IPS DF 6.9 (cell line): ENCODE measurements at regions not wholly inside any gene's neighbourhood (a gene's known extent, or its start where the extent isn't known, plus 50 kb on each side); places are given as distances from the start of the nearest gene placed in this dataset.

Experiments used
- DNase-seq: peaks from one replicate; pipeline ENCODE4 v3.0.0-alpha.2; 2013; ENCODE audit warnings: low read depth, low spot score
- H3K27ac ChIP-seq: one replicate; pipeline ENCODE4 v1.5.1; 2013; ENCODE audit warnings: low read length, control low read depth
- H3K27me3 ChIP-seq: 2 replicates; pipeline ENCODE4 v1.6.1; 2013; ENCODE audit warnings: mild to moderate bottlenecking, low read length; ENCODE audit not compliant: control insufficient read depth, insufficient read depth
- H3K36me3 ChIP-seq: 2 replicates; pipeline ENCODE4 v1.6.1; 2013; ENCODE audit warnings: low read length; ENCODE audit not compliant: control insufficient read depth, insufficient read depth
- H3K4me1 ChIP-seq: 2 replicates; pipeline ENCODE4 v1.6.1; 2013; ENCODE audit warnings: low read length; ENCODE audit not compliant: control insufficient read depth, insufficient read depth
- H3K4me3 ChIP-seq: 2 replicates; pipeline ENCODE4 v1.5.1; 2013; ENCODE audit warnings: mild to moderate bottlenecking, low read length
- H3K9me3 ChIP-seq: 2 replicates; pipeline ENCODE4 v1.6.1; 2013; ENCODE audit warnings: low read length, inconsistent platforms; ENCODE audit not compliant: control insufficient read depth, insufficient read depth
- WGBS: extraction: QIAGEN DNeasy Blood & Tissue Kit; methylation state at CpG from one replicate; pipeline ENCODE4 v1.1.7; 2013; ENCODE audit warnings: mixed read lengths, missing lambda C conversion rate; ENCODE audit not compliant: insufficient read length, insufficient coverage; 5-methylcytosine and 5-hydroxymethylcytosine counted together

GRCh38 chr14:55891692-55892091 lies 226.5 kb upstream of the PELI2 start:
- DNase-seq = no peak
- Histone ChIP-seq H3K4me3 (no peak overlapping the region), H3K36me3 (no peaks in the 10 kb centered on the region), H3K4me1 (no peaks in the 10 kb centered on the region; the same call in none of the 2 replicates), H3K27ac (no peak overlapping the region), H3K27me3 (no peaks in the 10 kb centered on the region), H3K9me3 (no peaks in the 10 kb centered on the region)
- no CpG with 5 or more reads among the region's 6 CpGs for WGBS

- H3K4me3 ChIP-seq = no peak overlapping the region
- no peaks in the 10 kb centered on the region for H3K9me3 ChIP-seq
- no peaks in the 10 kb centered on the region for H3K36me3 ChIP-seq
- no peak overlapping the region for H3K27ac ChIP-seq
- H3K4me1 ChIP-seq = no peaks in the 10 kb centered on the region; the same call in none of the 2 replicates
- DNase-seq = no peak
- no CpG with 5 or more reads among the region's 4 CpGs for WGBS
- H3K27me3 ChIP-seq = no peaks in the 10 kb centered on the region
Measured at GRCh38 chr14:55892906-55893305, 225.3 kb upstream of the PELI2 start.

- Histone ChIP-seq H3K9me3 (no peaks in the 10 kb centered on the region), H3K27ac (no peak overlapping the region), H3K36me3 (no peaks in the 10 kb centered on the region), H3K4me1 (no peaks in the 10 kb centered on the region; the same call in none of the 2 replicates), H3K27me3 (no peaks in the 10 kb centered on the region), H3K4me3 (no peak overlapping the region)
- DNase-seq = no peak
- WGBS = no CpG with 5 or more reads among the region's 5 CpGs
Measured at GRCh38 chr14:55893705-55894104, 224.5 kb upstream of the PELI2 start.

- DNase-seq = no peak
- no peak overlapping the region for H3K4me3 ChIP-seq
- no peaks in the 10 kb centered on the region; the same call in none of the 2 replicates for H3K4me1 ChIP-seq
- H3K9me3 ChIP-seq = no peaks in the 10 kb centered on the region
- no peak overlapping the region for H3K27ac ChIP-seq
- no peaks in the 10 kb centered on the region for H3K27me3 ChIP-seq
- no peaks in the 10 kb centered on the region for H3K36me3 ChIP-seq
- WGBS = no CpG with 5 or more reads among the region's 1 CpG
Measured at GRCh38 chr14:55897031-55897430, 221.2 kb upstream of the PELI2 start.

GRCh38 chr14:55898938-55899337 lies 219.3 kb upstream of the PELI2 start:
- Histone ChIP-seq H3K4me1 (no peaks in the 10 kb centered on the region; the same call in 1 of the 2 replicates), H3K27ac (no peak overlapping the region), H3K4me3 (no peak overlapping the region), H3K9me3 (no peaks in the 10 kb centered on the region), H3K36me3 (no peaks in the 10 kb centered on the region), H3K27me3 (no peaks in the 10 kb centered on the region)
- WGBS = no CpG with 5 or more reads among the region's 1 CpG
- DNase-seq = no peak

- Histone ChIP-seq H3K27ac (no peak overlapping the region), H3K27me3 (no peaks in the 10 kb centered on the region), H3K4me1 (no peaks in the 10 kb centered on the region; the same call in 1 of the 2 replicates), H3K9me3 (no peaks in the 10 kb centered on the region), H3K4me3 (no peak overlapping the region), H3K36me3 (no peaks in the 10 kb centered on the region)
- no peak for DNase-seq
- WGBS = no CpG with 5 or more reads among the region's 4 CpGs
Measured at GRCh38 chr14:55899531-55899930, 218.7 kb upstream of the PELI2 start.

- Histone ChIP-seq H3K4me3 (no peak overlapping the region), H3K4me1 (no peaks in the 10 kb centered on the region; the same call in 1 of the 2 replicates), H3K36me3 (no peaks in the 10 kb centered on the region), H3K27ac (no peak overlapping the region), H3K27me3 (no peaks in the 10 kb centered on the region), H3K9me3 (no peaks in the 10 kb centered on the region)
- no peak for DNase-seq
- WGBS = no CpG with 5 or more reads among the region's 2 CpGs
Measured at GRCh38 chr14:55900749-55901148, 217.5 kb upstream of the PELI2 start.

- no peak for DNase-seq
- WGBS = no CpG with 5 or more reads among the region's 5 CpGs
- H3K27ac ChIP-seq = no peak overlapping the region
- H3K4me3 ChIP-seq = no peak overlapping the region
- no peaks in the 10 kb centered on the region for H3K36me3 ChIP-seq
- no peaks in the 10 kb centered on the region for H3K4me1 ChIP-seq
- H3K27me3 ChIP-seq = no peaks in the 10 kb centered on the region
- H3K9me3 ChIP-seq = no peaks in the 10 kb centered on the region
Measured at GRCh38 chr14:55901291-55901690, 216.9 kb upstream of the PELI2 start.

GRCh38 chr14:55902241-55902640 lies 216.0 kb upstream of the PELI2 start:
- Histone ChIP-seq H3K9me3 (no peaks in the 10 kb centered on the region), H3K4me1 (no peaks in the 10 kb centered on the region), H3K27ac (no peak overlapping the region), H3K36me3 (no peaks in the 10 kb centered on the region), H3K27me3 (no peaks in the 10 kb centered on the region), H3K4me3 (no peak overlapping the region)
- WGBS = no CpG with 5 or more reads among the region's 5 CpGs
- DNase-seq = no peak

- DNase-seq = no peak
- no peak overlapping the region for H3K4me3 ChIP-seq
- no peaks in the 10 kb centered on the region for H3K9me3 ChIP-seq
- H3K27ac ChIP-seq = no peak overlapping the region
- H3K4me1 ChIP-seq = no peaks in the 10 kb centered on the region
- H3K36me3 ChIP-seq = no peaks in the 10 kb centered on the region
- no CpG with 5 or more reads among the region's 5 CpGs for WGBS
- H3K27me3 ChIP-seq = no peaks in the 10 kb centered on the region
Measured at GRCh38 chr14:55904086-55904485, 214.1 kb upstream of the PELI2 start.

GRCh38 chr14:55908106-55908505 lies 210.1 kb upstream of the PELI2 start:
- Histone ChIP-seq H3K4me3 (no peak overlapping the region), H3K9me3 (no peaks in the 10 kb centered on the region), H3K27ac (no peak overlapping the region), H3K4me1 (no peaks in the 10 kb centered on the region), H3K27me3 (no peaks in the 10 kb centered on the region), H3K36me3 (no peaks in the 10 kb centered on the region)
- DNase-seq = no peak
- WGBS = no CpG with 5 or more reads among the region's 1 CpG
